H9 (cell line): ENCODE measurements at regions not wholly inside any gene's neighbourhood (a gene's known extent, or its start where the extent isn't known, plus 50 kb on each side); places are given as distances from the start of the nearest gene placed in this dataset.

ENCODE experiments used
- DNase-seq: peaks from one replicate; pipeline ENCODE4 v3.0.0-alpha.2; 2017
- H2AFZ ChIP-seq: one replicate; pipeline ENCODE4 v1.6.1; 2013; ENCODE audit warnings: mild to moderate bottlenecking, low read length, control low read depth, moderate library complexity
- H2AK5ac ChIP-seq: 2 replicates; pipeline ENCODE4 v1.6.1; 2013; ENCODE audit warnings: low read length, control low read depth, mixed read lengths; ENCODE audit not compliant: insufficient read length
- H2BK120ac ChIP-seq: one replicate; pipeline ENCODE4 v1.6.1; 2013; ENCODE audit warnings: low read depth, mild to moderate bottlenecking, low read length, control low read depth, inconsistent platforms; ENCODE audit not compliant: poor library complexity, severe bottlenecking
- H2BK12ac ChIP-seq: 2 replicates; pipeline ENCODE4 v1.6.1; 2013; ENCODE audit warnings: low read length, control low read depth, mixed read lengths, low read depth; ENCODE audit not compliant: insufficient read length
- H2BK15ac ChIP-seq: 2 replicates; pipeline ENCODE4 v1.6.1; 2013; ENCODE audit warnings: low read depth, low read length, control low read depth
- H2BK20ac ChIP-seq: one replicate; pipeline ENCODE4 v1.6.1; 2013; ENCODE audit warnings: low read depth, mild to moderate bottlenecking, low read length, control low read depth, inconsistent platforms; ENCODE audit not compliant: poor library complexity, severe bottlenecking
- H2BK5ac ChIP-seq: 2 replicates; pipeline ENCODE4 v1.6.1; 2013; ENCODE audit warnings: low read length, control low read depth, mixed read lengths; ENCODE audit not compliant: insufficient read length
- H3K14ac ChIP-seq: 2 replicates; pipeline ENCODE4 v1.6.1; 2013; ENCODE audit warnings: low read length, control low read depth; ENCODE audit not compliant: insufficient read depth
- H3K18ac ChIP-seq: 2 replicates; pipeline ENCODE4 v1.6.1; 2013; ENCODE audit warnings: low read depth, mild to moderate bottlenecking, mixed read lengths, low read length, control low read depth; ENCODE audit not compliant: insufficient read length
- H3K23ac ChIP-seq: 2 replicates; pipeline ENCODE4 v1.6.1; 2013; ENCODE audit warnings: low read length, control low read depth, mixed read lengths, low read depth; ENCODE audit not compliant: insufficient read length
- H3K23me2 ChIP-seq: 2 replicates; pipeline ENCODE4 v1.6.1; 2013; ENCODE audit warnings: low read depth, mild to moderate bottlenecking, mixed read lengths, low read length, control low read depth; ENCODE audit not compliant: insufficient read length, poor library complexity, severe bottlenecking
- H3K27ac ChIP-seq: 2 replicates; pipeline ENCODE4 v1.5.1; 2013; ENCODE audit warnings: low read length, control low read depth, mixed read lengths, low read depth; ENCODE audit not compliant: insufficient read length
- H3K27me3 ChIP-seq: 2 replicates; pipeline ENCODE4 v1.6.1; 2013; ENCODE audit warnings: low read length, control low read depth, inconsistent platforms; ENCODE audit not compliant: insufficient read depth
- H3K4ac ChIP-seq: 2 replicates; pipeline ENCODE4 v1.6.1; 2013; ENCODE audit warnings: low read depth, mild to moderate bottlenecking, control low read depth, inconsistent platforms, low read length, moderate library complexity
- H3K4me1 ChIP-seq: 2 replicates; pipeline ENCODE4 v1.6.1; 2013; ENCODE audit warnings: low read length, control low read depth, inconsistent platforms; ENCODE audit not compliant: insufficient read depth
- H3K4me2 ChIP-seq: 2 replicates; pipeline ENCODE4 v1.6.1; 2013; ENCODE audit warnings: low read length, control low read depth, mixed read lengths; ENCODE audit not compliant: insufficient read length, insufficient read depth
- H3K56ac ChIP-seq: 2 replicates; pipeline ENCODE4 v1.6.1; 2013; ENCODE audit warnings: low read depth, mild to moderate bottlenecking, mixed read lengths, low read length, control low read depth; ENCODE audit not compliant: insufficient read length
- H3K79me1 ChIP-seq: 2 replicates; pipeline ENCODE4 v1.6.1; 2013; ENCODE audit warnings: low read depth, mild to moderate bottlenecking, moderate library complexity, low read length, control low read depth, inconsistent platforms; ENCODE audit not compliant: insufficient read depth, poor library complexity, severe bottlenecking
- H3K79me2 ChIP-seq: 2 replicates; pipeline ENCODE4 v1.6.1; 2013; ENCODE audit warnings: low read length, control low read depth, inconsistent platforms; ENCODE audit not compliant: insufficient read depth
- H3K9ac ChIP-seq: 2 replicates; pipeline ENCODE4 v1.6.1; 2013; ENCODE audit warnings: low read length, control low read depth, mixed read lengths; ENCODE audit not compliant: insufficient read length; ENCODE audit errors: extremely low read depth
- H3K9me3 ChIP-seq: one replicate; pipeline ENCODE4 v1.6.1; 2013; ENCODE audit warnings: low read depth, low read length, inconsistent platforms; ENCODE audit not compliant: control insufficient read depth
- H3T11ph ChIP-seq: one replicate; pipeline ENCODE4 v1.6.1; 2013; ENCODE audit warnings: mild to moderate bottlenecking, low read length, control low read depth, inconsistent platforms
- H4K20me1 ChIP-seq: one replicate; pipeline ENCODE4 v1.6.1; 2013; ENCODE audit not compliant: control insufficient read depth, insufficient read length, insufficient read depth
- H4K5ac ChIP-seq: 2 replicates; pipeline ENCODE4 v1.6.1; 2013; ENCODE audit warnings: low read depth, mild to moderate bottlenecking, mixed read lengths, low read length, control low read depth; ENCODE audit not compliant: insufficient read length
- H4K8ac ChIP-seq: replicated peaks from 2 replicates; pipeline ENCODE4 v1.6.1; 2013; ENCODE audit warnings: low read length, control low read depth, mixed read lengths, low read depth; ENCODE audit not compliant: insufficient read length
- H4K91ac ChIP-seq: 2 replicates; pipeline ENCODE4 v1.6.1; 2013; ENCODE audit warnings: low read depth, mild to moderate bottlenecking, moderate library complexity, mixed read lengths, low read length, control low read depth; ENCODE audit not compliant: insufficient read length
- H3K27ac Mint-ChIP-seq, 3 experiments: 2 replicates in 2 of 3; 3 replicates in 1 of 3; pipeline ENCODE4 v1.8.0; 2020 to 2021; ENCODE audit warnings: mixed read lengths in 3 of 3, mild to moderate bottlenecking in 1 of 3, moderate library complexity in 1 of 3
- H3K27me3 Mint-ChIP-seq: 2 replicates; pipeline ENCODE4 v1.8.0; 2021; ENCODE audit warnings: low read depth, mild to moderate bottlenecking, moderate library complexity, mixed read lengths
- H3K36me3 Mint-ChIP-seq, 3 experiments: 2 replicates in 2 of 3; 3 replicates in 1 of 3; pipeline ENCODE4 v1.8.0; 2020 to 2021; ENCODE audit warnings: low read depth in 3 of 3, mixed read lengths in 3 of 3; ENCODE audit not compliant: insufficient read depth in 1 of 3
- H3K4me1 Mint-ChIP-seq, 2 experiments: 2 replicates each; pipeline ENCODE4 v1.8.0; 2020; ENCODE audit warnings: mixed read lengths in 2 of 2
- H3K4me3 Mint-ChIP-seq, 2 experiments: 2 replicates in 1 of 2; 3 replicates in 1 of 2; pipeline ENCODE4 v1.8.0; 2020 to 2021; ENCODE audit warnings: mild to moderate bottlenecking in 2 of 2, mixed read lengths in 2 of 2, moderate library complexity in 1 of 2
- H3K9me3 Mint-ChIP-seq, 2 experiments: 2 replicates in 1 of 2; 3 replicates in 1 of 2; pipeline ENCODE4 v1.8.0; 2020; ENCODE audit warnings: mild to moderate bottlenecking in 2 of 2, mixed read lengths in 2 of 2, moderate library complexity in 1 of 2
- WGBS: extraction: QIAGEN DNeasy Blood & Tissue Kit; methylation state at CpG from one replicate; pipeline ENCODE4 v1.1.7; 2013; ENCODE audit warnings: missing lambda C conversion rate, low lambda C conversion rate, mixed read lengths; ENCODE audit not compliant: insufficient read length; ENCODE audit errors: extremely low coverage; 5-methylcytosine and 5-hydroxymethylcytosine counted together
- TF ChIP-seq, protein P1 (sequence below): fragments of 200-600 bp; sonication (generic); conservative IDR thresholded peaks from 3 replicates; pipeline ENCODE4 v1.8.0; 2021; ENCODE audit warnings: antibody characterized with exemption, mild to moderate bottlenecking

DNA sequence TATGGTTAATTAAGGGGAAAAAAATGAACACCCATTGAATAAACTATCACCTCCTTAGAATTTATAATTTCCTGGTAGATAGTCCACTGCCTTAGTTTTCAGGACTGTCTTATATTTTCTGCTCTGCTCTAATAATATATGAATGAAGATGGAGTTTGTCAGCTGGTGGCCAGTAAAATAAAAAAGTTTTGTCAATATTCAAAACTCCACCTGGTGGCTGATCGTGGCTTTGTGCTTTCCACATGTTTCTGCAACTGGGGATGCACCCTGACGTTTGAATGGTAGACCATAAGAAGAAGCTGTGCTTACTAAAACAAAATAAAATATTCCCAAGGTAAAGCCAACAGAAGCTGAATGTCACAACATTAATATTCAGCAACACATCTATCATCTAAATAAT lies 286.6 kb upstream of the IZUMO3 start:
- H2BK15ac ChIP-seq: no peak overlapping the region
- H3K27me3 ChIP-seq: no peaks in the 10 kb centered on the region
- H4K5ac ChIP-seq: no peak overlapping the region
- no peaks in the 10 kb centered on the region for H3K9me3 ChIP-seq
- no peaks in the 10 kb centered on the region for H3K79me2 ChIP-seq
- no peak overlapping the region for H2BK12ac ChIP-seq
- no peaks in the 10 kb centered on the region for H3K4me1 ChIP-seq
- H3K23ac ChIP-seq: no peak overlapping the region
- no peaks in the 10 kb centered on the region for H4K20me1 ChIP-seq
- Mint-ChIP-seq H3K27ac (no peak overlapping the region), H3K9me3 (no peaks in the 10 kb centered on the region), H3K27me3 (no peaks in the 10 kb centered on the region), H3K4me3 (no peak overlapping the region), H3K36me3 (no peaks in the 10 kb centered on the region), H3K4me1 (peaks cover 4 to 12% of the 10 kb centered on the region in 2 experiments)
- no peak overlapping the region for H2BK5ac ChIP-seq
- no peak overlapping the region for H3K18ac ChIP-seq
- no peak overlapping the region for H3K4me2 ChIP-seq
- H2AFZ ChIP-seq: no peak overlapping the region
- TF ChIP-seq, protein P1, sequence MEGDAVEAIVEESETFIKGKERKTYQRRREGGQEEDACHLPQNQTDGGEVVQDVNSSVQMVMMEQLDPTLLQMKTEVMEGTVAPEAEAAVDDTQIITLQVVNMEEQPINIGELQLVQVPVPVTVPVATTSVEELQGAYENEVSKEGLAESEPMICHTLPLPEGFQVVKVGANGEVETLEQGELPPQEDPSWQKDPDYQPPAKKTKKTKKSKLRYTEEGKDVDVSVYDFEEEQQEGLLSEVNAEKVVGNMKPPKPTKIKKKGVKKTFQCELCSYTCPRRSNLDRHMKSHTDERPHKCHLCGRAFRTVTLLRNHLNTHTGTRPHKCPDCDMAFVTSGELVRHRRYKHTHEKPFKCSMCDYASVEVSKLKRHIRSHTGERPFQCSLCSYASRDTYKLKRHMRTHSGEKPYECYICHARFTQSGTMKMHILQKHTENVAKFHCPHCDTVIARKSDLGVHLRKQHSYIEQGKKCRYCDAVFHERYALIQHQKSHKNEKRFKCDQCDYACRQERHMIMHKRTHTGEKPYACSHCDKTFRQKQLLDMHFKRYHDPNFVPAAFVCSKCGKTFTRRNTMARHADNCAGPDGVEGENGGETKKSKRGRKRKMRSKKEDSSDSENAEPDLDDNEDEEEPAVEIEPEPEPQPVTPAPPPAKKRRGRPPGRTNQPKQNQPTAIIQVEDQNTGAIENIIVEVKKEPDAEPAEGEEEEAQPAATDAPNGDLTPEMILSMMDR: peak; percentile 73
- no peak overlapping the region for H2BK20ac ChIP-seq
- no peak overlapping the region for H3K27ac ChIP-seq
- H2AK5ac ChIP-seq: no peak overlapping the region
- no peak overlapping the region for H4K8ac ChIP-seq
- no peak overlapping the region for H2BK120ac ChIP-seq
- no peak for DNase-seq
- no peak overlapping the region for H4K91ac ChIP-seq
- no peaks in the 10 kb centered on the region for H3K79me1 ChIP-seq
- no peak overlapping the region for H3K14ac ChIP-seq
- no peak overlapping the region for H3K56ac ChIP-seq
- H3T11ph ChIP-seq: no peak overlapping the region
- no CpG with 5 or more reads among the region's 2 CpGs for WGBS
- H3K4ac ChIP-seq: no peak overlapping the region
- H3K9ac ChIP-seq: no peak overlapping the region
- no peaks in the 10 kb centered on the region for H3K23me2 ChIP-seq
